Endothelial cell of umbilical vein (primary cell): ENCODE measurements at regions not wholly inside any gene's neighbourhood (a gene's known extent, or its start where the extent isn't known, plus 50 kb on each side); places are given as distances from the start of the nearest gene placed in this dataset.

Source experiments
- BruUV-seq: library from RNA; stranded (reverse); fragments of 400-500 nt; replicated peaks from 2 replicates; lab custom pipeline; 2021; lab: Mats Ljungman, UMichigan
- CTCF ChIA-PET: fragments of 300-600, 350-600 bp; sonication (Branson Sonifier 250); formaldehyde crosslinking; loops from one replicate; lab custom pipeline; 2021; ENCODE audit warnings: antibody characterized with exemption, inconsistent platforms; lab: Charles Lee
- POLR2A ChIA-PET: fragments of 300-600, 350-600 bp; sonication (Branson Sonifier 250); formaldehyde crosslinking; loops from one replicate; lab custom pipeline; 2021; ENCODE audit warnings: antibody characterized with exemption, inconsistent platforms; lab: Charles Lee
- DNase-seq: peaks from one replicate; pipeline ENCODE4 v3.0.0-alpha.2; 2011; ENCODE audit warnings: low read depth, low spot score
- FAIRE-seq: peaks from 2 replicates; lab custom pipeline; 2011; peaks lifted over from hg19 to GRCh38; lab: Jason Lieb, UNC
- H2AFZ ChIP-seq: 2 replicates; pipeline ENCODE4 v1.6.0; 2012; ENCODE audit warnings: low read depth, low read length, control low read depth, inconsistent platforms
- H3K27ac ChIP-seq: 2 replicates; pipeline ENCODE4 v1.5.1; 2011; ENCODE audit warnings: low read depth, mild to moderate bottlenecking, control low read depth, low read length, moderate library complexity; ENCODE audit not compliant: insufficient read depth
- H3K27me3 ChIP-seq, 2 experiments: 2 replicates each; pipeline versions ENCODE4 v1.6.0 to v1.6.1; 2011; ENCODE audit warnings: low read length in 2 of 2, mixed read lengths in 1 of 2; ENCODE audit not compliant: control insufficient read depth in 2 of 2, insufficient read depth in 2 of 2
- H3K36me3 ChIP-seq, 2 experiments: 2 replicates in 1 of 2; 3 replicates in 1 of 2; pipeline ENCODE4 v1.5.1; 2011; ENCODE audit warnings: low read length in 2 of 2, mild to moderate bottlenecking in 1 of 2, moderate library complexity in 1 of 2; ENCODE audit not compliant: control insufficient read depth in 2 of 2, insufficient read depth in 2 of 2; ENCODE audit errors: extremely low read depth in 1 of 2
- H3K4me1 ChIP-seq: 3 replicates; pipeline ENCODE4 v1.5.1; 2011; ENCODE audit warnings: mild to moderate bottlenecking, low read length; ENCODE audit not compliant: control insufficient read depth, insufficient read depth; ENCODE audit errors: extremely low read depth
- H3K4me2 ChIP-seq: 2 replicates; pipeline ENCODE4 v1.6.1; 2011; ENCODE audit warnings: low read length, control low read depth, mixed read lengths; ENCODE audit not compliant: insufficient read depth
- H3K4me3 ChIP-seq, 3 experiments: fragments of 200-600 bp in 1 of 3; sonication (generic), shearing (Covaris generic) in 1 of 3; replicated peaks in 1 of 3; 2 replicates each; pipeline ENCODE4 v1.5.1; 2011 to 2016; ENCODE audit warnings: control low read depth in 3 of 3, low read length in 3 of 3, mild to moderate bottlenecking in 2 of 3, inconsistent platforms in 1 of 3, low read depth in 1 of 3, moderate library complexity in 1 of 3; ENCODE audit not compliant: insufficient read depth in 1 of 3
- H3K79me2 ChIP-seq: 2 replicates; pipeline ENCODE4 v1.6.0; 2012; ENCODE audit warnings: low read length, inconsistent platforms; ENCODE audit not compliant: control insufficient read depth, insufficient read depth
- H3K9ac ChIP-seq: replicated peaks from 2 replicates; pipeline ENCODE3; 2011; ENCODE audit warnings: low read length, control low read depth; ENCODE audit not compliant: insufficient read depth; ENCODE audit errors: extremely low read depth
- H3K9me1 ChIP-seq: replicated peaks from 3 replicates; pipeline ENCODE4 v1.6.0; 2011; ENCODE audit warnings: mild to moderate bottlenecking, low read length; ENCODE audit not compliant: control insufficient read depth, insufficient read depth; ENCODE audit errors: extremely low read depth
- H3K9me3 ChIP-seq: replicated peaks from 2 replicates; pipeline ENCODE4 v1.5.1; 2012; ENCODE audit warnings: low read length, inconsistent platforms; ENCODE audit not compliant: control insufficient read depth, insufficient read depth
- H4K20me1 ChIP-seq: replicated peaks from 2 replicates; pipeline ENCODE3; 2011; ENCODE audit warnings: mild to moderate bottlenecking, low read length; ENCODE audit not compliant: control insufficient read depth, insufficient read depth; ENCODE audit errors: extremely low read depth
- CTCF ChIP-seq, 2 donors: IDR thresholded peaks; 1 replicate in 1 of 2; 2 replicates in 1 of 2; pipeline ENCODE4 v1.5.1; 2011; ENCODE audit warnings: low read length in 2 of 2, mild to moderate bottlenecking in 2 of 2, moderate library complexity in 2 of 2, control low read depth in 1 of 2, inconsistent platforms in 1 of 2, low read depth in 1 of 2; ENCODE audit not compliant: insufficient read depth in 1 of 2; ENCODE audit errors: extremely low read depth in 1 of 2
- EZH2 ChIP-seq: IDR thresholded peaks from 2 replicates; pipeline ENCODE4 v1.6.1; 2012; ENCODE audit warnings: borderline replicate concordance, low read depth, mild to moderate bottlenecking, moderate library complexity, low read length, inconsistent platforms; ENCODE audit not compliant: severe bottlenecking
- FOS ChIP-seq: IDR thresholded peaks from 2 replicates; pipeline ENCODE4 v1.6.1; 2011; ENCODE audit warnings: mild to moderate bottlenecking, low read length, moderate library complexity, borderline replicate concordance; ENCODE audit not compliant: insufficient read depth
- GATA2 ChIP-seq: IDR thresholded peaks from 2 replicates; pipeline ENCODE4 v1.7.0; 2011; ENCODE audit warnings: low read depth, mild to moderate bottlenecking, moderate library complexity, mixed read lengths, low read length; ENCODE audit not compliant: insufficient read length, insufficient read depth
- JUN ChIP-seq: IDR thresholded peaks from 2 replicates; pipeline ENCODE4 v1.6.1; 2011; ENCODE audit warnings: borderline replicate concordance, low read depth; ENCODE audit not compliant: insufficient read length, insufficient read depth
- MAX ChIP-seq: IDR thresholded peaks from 2 replicates; pipeline ENCODE4 v1.6.1; 2011; ENCODE audit not compliant: insufficient read depth, insufficient read length
- MYC ChIP-seq: IDR thresholded peaks from one replicate; pipeline ENCODE4 v1.6.1; 2011; ENCODE audit warnings: mild to moderate bottlenecking, low read depth, low read length
- POLR2A ChIP-seq: IDR thresholded peaks from 2 replicates; pipeline ENCODE4 v1.6.1; 2012; ENCODE audit warnings: low read depth, mild to moderate bottlenecking, control low read depth, low read length
- POLR2AphosphoS5 ChIP-seq: IDR thresholded peaks from 2 replicates; pipeline ENCODE4 v1.6.1; 2012; ENCODE audit warnings: low read depth, mild to moderate bottlenecking, control low read depth, low read length, moderate library complexity; ENCODE audit not compliant: insufficient read depth
- dilution Hi-C: fragments of 300-500 bp; cut with MboI; formaldehyde crosslinking; loops from one replicate; pipeline ENCODE4 v1.15.0; 2019; ENCODE audit warnings: low sequenced_read_pairs; ENCODE audit not compliant: extremely low pct_ligation_motif_present
- intact Hi-C: fragments of 100-400 bp; cut with micrococcal nuclease; formaldehyde crosslinking; loops from one replicate; pipeline ENCODE4 v1.10.0; 2022

- TF ChIP-seq FOS (no peak), MYC (no peak), CTCF (IDR thresholded peaks at IDR 0.05; ENCODE audit: extremely low read depth in 1 of 2, insufficient read depth in 1 of 2, low read depth in 1 of 2, low read length in 2 of 2) (no peak), POLR2A (no peak), EZH2 (no peak), MAX (no peak), GATA2 (no peak), POLR2AphosphoS5 (no peak), JUN (no peak)
- DNase-seq = no peak
- Histone ChIP-seq H3K4me3 (no peak overlapping the region), H3K79me2 (no peaks in the 10 kb centered on the region), H4K20me1 (no peaks in the 10 kb centered on the region), H2AFZ (no peak overlapping the region), H3K36me3 (no peaks in the 10 kb centered on the region), H3K9me1 (no peaks in the 10 kb centered on the region), H3K9ac (no peak overlapping the region), H3K27me3 (peaks cover 0 to 5% of the 10 kb centered on the region in 2 experiments), H3K27ac (no peak overlapping the region), H3K4me1 (no peaks in the 10 kb centered on the region), H3K4me2 (no peak overlapping the region), H3K9me3 (no peaks in the 10 kb centered on the region)
- no TSS peak for BruUV-seq
- ChIA-PET POLR2A (no interaction called here), CTCF (no interaction called here)
- dilution Hi-C loops = no loop called here
- FAIRE-seq = no peak
- intact Hi-C loops = no loop called here
Measured at GRCh38 chr22:22988150-22988549, 82.2 kb upstream of the GNAZ start.
